ENCODE measurements at regions not wholly inside any gene's neighbourhood (a gene's known extent, or its start where the extent isn't known, plus 50 kb on each side); places are given as distances from the start of the nearest gene placed in this dataset.
"Not testable (repeated sequence)": the region's sequence is repeated elsewhere in the genome, so short reads cannot be mapped to it uniquely, and the experiment has no call there.

DNA sequence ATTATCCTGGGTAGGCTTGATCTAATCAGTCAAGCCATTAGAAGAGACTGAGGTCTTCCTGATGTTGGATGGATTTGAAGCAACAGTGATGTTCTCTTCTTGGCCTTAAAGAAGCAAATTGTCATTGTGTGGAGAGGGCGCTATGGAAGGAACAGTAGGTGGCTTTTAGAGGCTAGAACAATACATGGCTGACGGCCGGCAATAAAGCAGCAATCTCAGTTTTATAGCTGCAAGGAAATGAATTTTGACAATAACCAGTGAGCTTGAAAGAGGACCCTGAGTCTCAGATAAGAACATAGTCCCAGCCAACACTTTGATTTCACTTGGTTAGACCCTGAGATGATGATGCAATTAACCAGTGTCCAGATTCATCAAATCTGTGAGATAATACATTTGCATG, 302.1 kb downstream of the NSUN3 start:
- Mint-ChIP-seq H3K27ac (no peak overlapping the region), H3K9me3 (no peaks in the 10 kb centered on the region; the same call in 1 of the 2 replicates), H3K4me1 (ENCODE audit: low read depth) (no peaks in the 10 kb centered on the region), H3K36me3 (ENCODE audit: low read depth) (no peaks in the 10 kb centered on the region), H3K27me3 (ENCODE audit: insufficient read depth) (no peaks in the 10 kb centered on the region), H3K4me3 (no peak overlapping the region)
- TF ChIP-seq CTCF (IDR thresholded peaks at IDR 0.05) = no peak
- no peak for DNase-seq

GRCh38 chr3:94372026-94372425, 309.2 kb downstream of the NSUN3 start:
- no peak for TF ChIP-seq CTCF (IDR thresholded peaks at IDR 0.05)
- DNase-seq = no peak
- Mint-ChIP-seq H3K4me3 (no peak overlapping the region), H3K36me3 (ENCODE audit: low read depth) (no peaks in the 10 kb centered on the region), H3K9me3 (no peaks in the 10 kb centered on the region; the same call in 1 of the 2 replicates), H3K27me3 (ENCODE audit: insufficient read depth) (no peaks in the 10 kb centered on the region; the same call in 1 of the 2 replicates), H3K4me1 (ENCODE audit: low read depth) (no peaks in the 10 kb centered on the region), H3K27ac (no peak overlapping the region)

GRCh38 chr3:94373456-94373855, 310.6 kb downstream of the NSUN3 start:
- no peaks in the 10 kb centered on the region; the same call in 1 of the 2 replicates for H3K9me3 Mint-ChIP-seq
- H3K36me3 Mint-ChIP-seq (ENCODE audit: low read depth) = no peaks in the 10 kb centered on the region
- no peak overlapping the region for H3K4me3 Mint-ChIP-seq
- no peak overlapping the region for H3K27ac Mint-ChIP-seq
- TF ChIP-seq CTCF (IDR thresholded peaks at IDR 0.05) = no peak
- no peaks in the 10 kb centered on the region; the same call in 1 of the 2 replicates for H3K27me3 Mint-ChIP-seq (ENCODE audit: insufficient read depth)
- no peaks in the 10 kb centered on the region for H3K4me1 Mint-ChIP-seq (ENCODE audit: low read depth)
- no peak for DNase-seq

GRCh38 chr3:94374439-94375161, 311.7 kb downstream of the NSUN3 start:
- no peak overlapping the region for H3K4me3 Mint-ChIP-seq
- no peaks in the 10 kb centered on the region for H3K9me3 Mint-ChIP-seq
- TF ChIP-seq CTCF (IDR thresholded peaks at IDR 0.05) = no peak
- H3K27me3 Mint-ChIP-seq (ENCODE audit: insufficient read depth) = no peaks in the 10 kb centered on the region; the same call in 1 of the 2 replicates
- H3K27ac Mint-ChIP-seq = no peak overlapping the region
- no peaks in the 10 kb centered on the region for H3K36me3 Mint-ChIP-seq (ENCODE audit: low read depth)
- DNase-seq = no peak
- no peaks in the 10 kb centered on the region for H3K4me1 Mint-ChIP-seq (ENCODE audit: low read depth)

DNA sequence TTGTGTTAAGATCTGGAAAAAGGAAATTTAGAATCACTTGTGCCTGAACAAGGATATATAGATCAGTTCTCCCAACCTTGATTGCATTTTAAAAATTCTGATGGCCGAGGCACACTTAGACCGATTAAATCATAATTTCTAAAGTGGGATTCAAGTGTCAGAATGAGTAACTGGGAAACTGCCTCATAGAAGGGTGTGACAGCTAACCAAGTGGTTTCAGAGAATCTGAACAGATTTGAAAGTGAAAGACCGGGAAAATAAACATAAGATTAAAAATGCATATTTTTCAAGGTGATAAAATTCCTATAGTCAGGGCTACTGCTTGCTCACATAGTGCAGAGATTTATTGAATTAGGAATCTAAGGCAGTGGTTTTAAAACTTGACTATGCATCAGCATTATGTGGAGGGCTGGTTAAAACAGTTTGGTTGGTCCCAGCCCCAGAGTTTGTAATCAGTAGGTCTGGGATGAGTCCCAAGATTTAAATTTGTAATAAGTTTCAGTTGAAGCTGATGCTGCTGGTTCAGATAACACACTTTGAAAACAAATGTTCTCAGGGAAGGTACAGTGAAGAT, 314.3 kb downstream of the NSUN3 start:
- H3K4me1 Mint-ChIP-seq (ENCODE audit: low read depth); H3K4me3 Mint-ChIP-seq; H3K9me3 Mint-ChIP-seq; H3K27me3 Mint-ChIP-seq (ENCODE audit: insufficient read depth); DNase-seq; H3K27ac Mint-ChIP-seq; H3K36me3 Mint-ChIP-seq (ENCODE audit: low read depth): not testable (repeated sequence)

DNA sequence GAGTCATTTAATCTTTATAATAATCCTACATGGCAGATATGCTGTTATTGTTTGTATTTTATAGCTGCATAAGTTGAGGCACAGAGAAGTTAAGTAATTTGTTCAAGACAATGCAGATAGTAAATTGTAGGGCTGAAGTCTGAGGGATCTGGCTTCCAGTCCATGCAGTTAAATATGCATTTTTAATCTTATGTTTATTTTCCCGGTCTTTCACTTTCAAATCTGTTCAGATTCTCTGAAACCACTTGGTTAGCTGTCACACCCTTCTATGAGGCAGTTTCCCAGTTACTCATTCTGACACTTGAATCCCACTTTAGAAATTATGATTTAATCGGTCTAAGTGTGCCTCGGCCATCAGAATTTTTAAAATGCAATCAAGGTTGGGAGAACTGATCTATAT, 315.0 kb downstream of the NSUN3 start:
- H3K27ac Mint-ChIP-seq; H3K27me3 Mint-ChIP-seq (ENCODE audit: insufficient read depth); H3K9me3 Mint-ChIP-seq; DNase-seq; H3K36me3 Mint-ChIP-seq (ENCODE audit: low read depth); H3K4me1 Mint-ChIP-seq (ENCODE audit: low read depth); H3K4me3 Mint-ChIP-seq: not testable (repeated sequence)

All from HFFc6 (cell line).